Brain microvascular endothelial cell (primary cell): ENCODE measurements at regions not wholly inside any gene's neighbourhood (a gene's known extent, or its start where the extent isn't known, plus 50 kb on each side); places are given as distances from the start of the nearest gene placed in this dataset.

Experiments
- DNase-seq: peaks from one replicate; pipeline ENCODE4 v3.0.0-alpha.2; 2020
- H3K27ac ChIP-seq: fragments of 250-450 bp; sonication (Bioruptor Pico); 2 replicates; pipeline ENCODE4 v1.5.1; 2020; ENCODE audit warnings: mild to moderate bottlenecking, moderate library complexity
- H3K27me3 ChIP-seq: fragments of 250-450 bp; sonication (Bioruptor Pico); replicated peaks from 2 replicates; pipeline ENCODE4 v1.5.1; 2020; ENCODE audit warnings: mild to moderate bottlenecking
- H3K36me3 ChIP-seq: fragments of 250-450 bp; sonication (Bioruptor Pico); replicated peaks from 2 replicates; pipeline ENCODE4 v1.5.1; 2020; ENCODE audit warnings: mild to moderate bottlenecking
- H3K4me3 ChIP-seq: 2 replicates; pipeline ENCODE4 v1.5.1; 2011; ENCODE audit warnings: low read depth, mild to moderate bottlenecking, control low read depth, low read length, moderate library complexity
- CTCF ChIP-seq: IDR thresholded peaks from 2 replicates; pipeline ENCODE4 v1.5.1; 2011; ENCODE audit warnings: low read depth, mild to moderate bottlenecking, moderate library complexity, low read length, control low read depth, inconsistent platforms; ENCODE audit errors: missing control alignments
- in situ Hi-C: cut with HindIII; loops from 2 replicates; pipeline ENCODE4 v1.10.0; 2017; ENCODE audit warnings: low sequenced_read_pairs, low pct_ligation_motif_present

DNA sequence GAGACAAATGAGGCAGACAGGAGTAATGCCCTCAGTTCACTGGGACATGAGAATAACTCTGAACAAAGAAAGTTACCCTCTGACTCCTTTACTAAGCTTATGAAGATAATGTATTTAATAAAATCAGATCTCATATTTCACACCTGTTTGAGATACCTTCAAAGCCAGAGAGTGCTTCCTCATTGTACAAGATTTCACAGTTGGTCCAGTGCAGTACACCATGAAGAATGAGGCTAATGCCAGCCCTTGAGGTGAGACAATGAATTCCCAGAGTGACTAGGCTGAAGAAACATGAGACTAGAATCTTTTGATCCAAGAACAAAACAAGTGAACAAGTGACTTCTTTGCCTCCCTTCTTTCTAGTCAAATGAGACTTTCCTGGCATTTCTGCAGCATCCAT is 1133.8 kb downstream of the TUSC7 start:
- no peak for TF ChIP-seq CTCF
- no peak overlapping the region for H3K27ac ChIP-seq
- DNase-seq = no peak
- in situ Hi-C loops = no loop called here
- no peaks in the 10 kb centered on the region for H3K36me3 ChIP-seq
- H3K4me3 ChIP-seq = no peak overlapping the region
- no peaks in the 10 kb centered on the region for H3K27me3 ChIP-seq

- Histone ChIP-seq H3K27ac (no peak overlapping the region), H3K4me3 (no peak overlapping the region), H3K36me3 (no peaks in the 10 kb centered on the region), H3K27me3 (no peaks in the 10 kb centered on the region)
- no peak for TF ChIP-seq CTCF
- no peak for DNase-seq
- in situ Hi-C loops = no loop called here
These were observed 1135.1 kb downstream of the TUSC7 start for GRCh38 chr3:117844676-117845075.

- no peak overlapping the region for H3K4me3 ChIP-seq
- no peak for TF ChIP-seq CTCF
- no peak overlapping the region for H3K27ac ChIP-seq
- no peaks in the 10 kb centered on the region for H3K36me3 ChIP-seq
- no peak for DNase-seq
- no peaks in the 10 kb centered on the region for H3K27me3 ChIP-seq
- in situ Hi-C loops = no loop called here
These were observed 1136.7 kb downstream of the TUSC7 start for GRCh38 chr3:117846238-117846637.

GRCh38 chr3:117848606-117849005 is 1139.0 kb downstream of the TUSC7 start:
- DNase-seq = no peak
- in situ Hi-C loops = no loop called here
- no peak overlapping the region for H3K27ac ChIP-seq
- H3K27me3 ChIP-seq = no peaks in the 10 kb centered on the region
- no peaks in the 10 kb centered on the region for H3K36me3 ChIP-seq
- no peak for TF ChIP-seq CTCF
- H3K4me3 ChIP-seq = no peak overlapping the region

- peak; percentile 1 for DNase-seq
- no peaks in the 10 kb centered on the region for H3K27me3 ChIP-seq
- H3K36me3 ChIP-seq = no peaks in the 10 kb centered on the region
- in situ Hi-C loops = no loop called here
- no peak overlapping the region for H3K4me3 ChIP-seq
- no peak overlapping the region for H3K27ac ChIP-seq
- TF ChIP-seq CTCF = no peak
These were observed 1144.5 kb downstream of the TUSC7 start for GRCh38 chr3:117853923-117854668.

- no peak for DNase-seq
- H3K4me3 ChIP-seq = no peak overlapping the region
- H3K27ac ChIP-seq = no peak overlapping the region
- no peaks in the 10 kb centered on the region for H3K27me3 ChIP-seq
- H3K36me3 ChIP-seq = no peaks in the 10 kb centered on the region
- in situ Hi-C loops = no loop called here
- TF ChIP-seq CTCF = no peak
These were observed 1146.8 kb downstream of the TUSC7 start for GRCh38 chr3:117856354-117856753.
